Right atrium auricular region (tissue), 2 donors: ENCODE measurements at regions not wholly inside any gene's neighbourhood (a gene's known extent, or its start where the extent isn't known, plus 50 kb on each side); places are given as distances from the start of the nearest gene placed in this dataset.

Experiments used
- DNase-seq: peaks from one replicate; pipeline ENCODE4 v3.0.0-alpha.2; 2019; ENCODE audit warnings: low spot score
- H3K27ac ChIP-seq, 2 donors: fragments of 200-600 bp; sonication (generic); 1 replicate in 1 of 2; 2 replicates in 1 of 2; pipeline ENCODE4 v1.5.1; 2016 to 2019
- H3K27me3 ChIP-seq, 2 donors: fragments of 200-600 bp; sonication (generic); one replicate each; pipeline versions ENCODE4 v1.5.1 to v1.6.0; 2017 to 2019
- H3K36me3 ChIP-seq: fragments of 200-600 bp; sonication (generic); one replicate; pipeline ENCODE4 v1.5.1; 2016
- H3K4me1 ChIP-seq, 2 donors: fragments of 200-600 bp; sonication (generic); one replicate each; pipeline versions ENCODE4 v1.5.1 to v1.6.0; 2017 to 2019
- H3K4me3 ChIP-seq, 2 donors: fragments of 200-600 bp; sonication (generic); 1 replicate in 1 of 2; 2 replicates in 1 of 2; pipeline ENCODE4 v1.5.1; 2017 to 2019; ENCODE audit warnings: mild to moderate bottlenecking in 1 of 2, moderate library complexity in 1 of 2
- H3K9me3 ChIP-seq, 2 donors: fragments of 200-600 bp; sonication (generic); one replicate each; pipeline ENCODE4 v1.5.1; 2019
- CTCF ChIP-seq, 2 donors: fragments of 200-600 bp; sonication (generic); IDR thresholded peaks; one replicate each; pipeline ENCODE4 v1.5.1; 2019; ENCODE audit warnings: antibody characterized with exemption in 2 of 2

- DNase-seq, result no peak
- Histone ChIP-seq H3K36me3 (no peaks in the 10 kb centered on the region), H3K4me1 (peaks cover 0 to 12% of the 10 kb centered on the region in 2 donors), H3K27me3 (no peaks in the 10 kb centered on the region), H3K4me3 (no peak overlapping the region), H3K27ac (no peak overlapping the region), H3K9me3 (no peaks in the 10 kb centered on the region)
- TF ChIP-seq CTCF (IDR thresholded peaks at IDR 0.05), result no peak
Observed at GRCh38 chr13:30145709-30146367, 161.5 kb downstream of the KATNAL1 start.

DNA sequence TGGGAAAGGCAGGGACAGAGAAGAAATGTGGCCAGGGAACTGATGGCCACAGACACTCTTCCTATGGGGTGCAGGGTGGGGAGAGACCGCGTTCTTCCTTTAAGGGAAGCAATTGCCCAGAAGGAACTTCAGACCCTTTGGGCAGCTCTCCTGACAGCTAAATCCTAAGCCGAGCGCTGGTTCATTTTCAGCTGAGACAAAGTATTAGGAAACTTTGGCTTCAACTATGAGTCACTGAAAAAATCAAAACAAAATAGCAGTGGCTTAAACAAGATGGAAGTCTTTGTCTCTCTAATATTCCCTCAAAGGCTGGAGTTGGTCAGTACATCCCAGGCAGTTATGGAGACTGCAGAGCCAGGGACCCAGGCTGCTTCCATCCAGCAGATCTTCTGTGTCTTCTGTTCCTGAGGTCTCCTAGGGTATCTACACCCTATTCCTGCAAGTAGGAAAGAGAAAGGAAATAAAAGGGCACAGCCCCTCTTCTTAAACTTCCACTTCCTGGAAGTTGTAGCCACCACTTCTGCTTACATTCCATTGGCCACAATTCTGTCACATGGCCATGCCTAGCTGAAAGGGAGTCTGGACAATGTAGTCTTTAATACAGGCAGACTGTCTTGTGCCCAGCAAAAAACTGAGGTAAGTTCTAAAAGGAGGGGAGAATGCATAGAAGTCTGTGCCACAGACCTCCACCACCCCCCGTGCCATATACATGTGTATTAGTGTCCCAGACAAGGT lies 163.5 kb downstream of the KATNAL1 start:
- no peak overlapping the region for H3K4me3 ChIP-seq
- H3K36me3 ChIP-seq, result no peaks in the 10 kb centered on the region
- H3K9me3 ChIP-seq, result no peaks in the 10 kb centered on the region
- no peak for TF ChIP-seq CTCF (IDR thresholded peaks at IDR 0.05)
- no peak overlapping the region for H3K27ac ChIP-seq
- no peaks in the 10 kb centered on the region for H3K27me3 ChIP-seq
- no peak for DNase-seq
- H3K4me1 ChIP-seq, result peaks cover 0 to 12% of the 10 kb centered on the region in 2 donors

GRCh38 chr13:30142486-30143211 lies 164.7 kb downstream of the KATNAL1 start:
- Histone ChIP-seq H3K36me3 (no peaks in the 10 kb centered on the region), H3K4me3 (no peak overlapping the region), H3K27me3 (no peaks in the 10 kb centered on the region), H3K27ac (no peak overlapping the region), H3K4me1 (peaks cover 0 to 12% of the 10 kb centered on the region in 2 donors), H3K9me3 (no peaks in the 10 kb centered on the region)
- TF ChIP-seq CTCF (IDR thresholded peaks at IDR 0.05), result no peak
- DNase-seq, result no peak

GRCh38 chr13:30141775-30142485 lies 165.4 kb downstream of the KATNAL1 start:
- no peaks in the 10 kb centered on the region for H3K27me3 ChIP-seq
- no peaks in the 10 kb centered on the region for H3K9me3 ChIP-seq
- TF ChIP-seq CTCF (IDR thresholded peaks at IDR 0.05), result no peak
- no peak overlapping the region for H3K27ac ChIP-seq
- no peak for DNase-seq
- H3K4me1 ChIP-seq, result peaks cover 0 to 12% of the 10 kb centered on the region in 2 donors
- H3K36me3 ChIP-seq, result no peaks in the 10 kb centered on the region
- H3K4me3 ChIP-seq, result no peak overlapping the region

GRCh38 chr13:30140973-30141372 lies 166.4 kb downstream of the KATNAL1 start:
- no peak for DNase-seq
- no peaks in the 10 kb centered on the region for H3K9me3 ChIP-seq
- H3K27me3 ChIP-seq, result no peaks in the 10 kb centered on the region
- H3K27ac ChIP-seq, result no peak overlapping the region
- no peak for TF ChIP-seq CTCF (IDR thresholded peaks at IDR 0.05)
- H3K4me1 ChIP-seq, result peaks cover 0 to 12% of the 10 kb centered on the region in 2 donors
- no peaks in the 10 kb centered on the region for H3K36me3 ChIP-seq
- no peak overlapping the region for H3K4me3 ChIP-seq
